ENCODE measurements at regions not wholly inside any gene's neighbourhood (a gene's known extent, or its start where the extent isn't known, plus 50 kb on each side); places are given as distances from the start of the nearest gene placed in this dataset.
A peak's percentile ranks its signal among the peaks of the same experiment; 100 is the strongest.

DNA sequence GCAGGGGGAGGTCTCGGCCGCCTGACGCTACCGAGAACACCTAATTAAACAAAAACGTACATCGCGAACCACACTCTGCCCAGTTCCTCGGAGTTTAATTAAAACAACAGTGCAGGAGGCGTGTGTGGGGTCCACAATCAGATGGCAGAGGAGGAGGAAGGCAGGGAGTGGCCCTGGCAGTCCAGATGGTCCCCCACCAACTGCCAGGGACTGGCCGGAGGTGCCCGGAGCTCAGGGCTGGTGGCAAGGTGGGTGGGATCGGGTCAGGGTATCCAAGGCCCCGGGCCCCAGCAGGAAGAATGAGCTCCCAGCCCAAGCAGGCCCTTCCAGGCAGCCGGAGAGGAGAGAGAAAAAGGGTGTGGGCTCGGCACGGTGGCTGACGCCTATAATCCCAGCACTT, 71.3 kb downstream of the PTPRS start:
- H3K27me3 Mint-ChIP-seq = peaks cover 0 to 4% of the 10 kb centered on the region in 2 donors
- DNase-seq (ENCODE audit: low spot score) (peak; percentile 40), ATAC-seq (no peak)
- H3K4me3 Mint-ChIP-seq = no peak overlapping the region
- H3K36me3 Mint-ChIP-seq = no peaks in the 10 kb centered on the region
- H3K9me3 Mint-ChIP-seq = no peaks in the 10 kb centered on the region
- H3K4me1 Mint-ChIP-seq (ENCODE audit: low read depth in 2 of 2) = peaks cover under 1 to 6% of the 10 kb centered on the region in 2 donors
- no peak overlapping the region for H3K27ac Mint-ChIP-seq

GRCh38 chr19:5268801-5269200, 71.8 kb downstream of the PTPRS start:
- peaks cover 0 to 4% of the 10 kb centered on the region in 2 donors for H3K27me3 Mint-ChIP-seq
- no peaks in the 10 kb centered on the region for H3K36me3 Mint-ChIP-seq
- H3K4me3 Mint-ChIP-seq = no peak overlapping the region
- H3K9me3 Mint-ChIP-seq = no peaks in the 10 kb centered on the region
- H3K27ac Mint-ChIP-seq = no peak overlapping the region
- ATAC-seq (no peak), DNase-seq (ENCODE audit: low spot score) (no peak)
- H3K4me1 Mint-ChIP-seq (ENCODE audit: low read depth in 2 of 2) = peaks cover 4 to 9% of the 10 kb centered on the region in 2 donors

DNA sequence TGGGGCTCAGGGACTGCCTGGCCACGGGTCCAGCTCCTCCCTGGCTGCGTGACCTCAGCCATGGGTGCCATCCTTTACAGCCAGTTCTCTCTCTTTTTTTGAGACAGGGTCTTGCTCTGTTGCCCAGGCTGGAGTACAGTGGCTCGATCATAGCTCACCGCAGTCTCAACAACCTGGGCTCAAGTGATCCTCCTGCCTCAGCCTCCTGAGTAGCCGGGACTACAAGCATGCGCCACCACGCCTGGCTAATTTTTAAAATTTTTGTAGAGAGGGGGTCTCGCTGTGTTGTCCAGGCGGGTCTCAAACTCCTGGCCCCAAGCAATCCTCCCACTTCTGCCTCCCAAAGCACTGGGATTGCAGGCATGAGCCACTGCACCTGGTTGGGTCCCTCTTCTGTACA, 75.4 kb downstream of the PTPRS start:
- Mint-ChIP-seq H3K27ac (no peak overlapping the region), H3K36me3 (no peaks in the 10 kb centered on the region), H3K4me3 (no peak overlapping the region), H3K9me3 (no peaks in the 10 kb centered on the region), H3K4me1 (ENCODE audit: low read depth in 2 of 2) (peaks cover 4 to 9% of the 10 kb centered on the region in 2 donors), H3K27me3 (peaks cover 0 to 4% of the 10 kb centered on the region in 2 donors)
- ATAC-seq = no peak
- DNase-seq (ENCODE audit: low spot score) = no peak

DNA sequence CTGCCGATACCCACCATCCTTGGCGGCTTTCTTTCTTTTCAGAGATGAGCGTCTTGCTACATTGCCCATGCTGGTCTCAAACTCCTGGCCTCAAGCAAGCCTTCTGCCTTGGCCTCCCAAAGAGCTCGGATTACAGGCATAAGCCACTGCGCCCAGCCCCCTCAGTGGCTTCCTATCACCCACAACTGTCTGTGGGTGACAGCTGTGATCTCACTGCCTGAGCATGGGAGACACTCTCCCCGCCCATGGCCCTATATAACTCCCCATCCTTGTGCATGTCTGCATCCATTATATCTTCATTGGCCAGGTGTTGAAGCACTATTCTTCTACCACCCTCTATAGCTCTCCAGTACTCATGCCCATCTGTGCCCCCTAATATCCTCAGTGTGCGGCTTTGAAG, 76.2 kb downstream of the PTPRS start:
- Mint-ChIP-seq H3K9me3 (no peaks in the 10 kb centered on the region), H3K4me3 (no peak overlapping the region), H3K27ac (no peak overlapping the region), H3K27me3 (peaks cover 0 to 4% of the 10 kb centered on the region in 2 donors), H3K36me3 (no peaks in the 10 kb centered on the region), H3K4me1 (ENCODE audit: low read depth in 2 of 2) (peaks cover 4 to 9% of the 10 kb centered on the region in 2 donors)
- no peak for DNase-seq (ENCODE audit: low spot score)
- ATAC-seq = no peak

DNA sequence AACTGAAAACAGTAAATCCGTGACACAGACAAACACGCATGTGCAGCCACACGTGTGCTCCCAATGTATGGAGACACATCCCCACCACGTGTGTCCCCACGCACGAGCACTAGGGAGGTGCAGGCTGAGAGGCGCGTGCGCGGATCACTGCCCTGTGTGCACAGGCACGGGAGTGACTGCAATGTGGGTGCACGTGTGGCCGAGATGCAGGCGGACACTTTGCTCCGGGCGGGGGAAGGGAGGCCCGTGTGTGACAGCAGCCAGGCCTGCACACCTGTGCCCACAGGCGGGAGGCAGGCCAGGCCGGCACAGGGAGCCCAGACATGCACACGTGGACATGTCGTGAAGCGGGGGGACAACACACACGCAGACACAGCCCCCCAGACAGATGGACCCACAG, 77.0 kb downstream of the PTPRS start:
- DNase-seq (ENCODE audit: low spot score) (no peak), ATAC-seq (peak in 1 of 2 donors; percentile 30)
- no peaks in the 10 kb centered on the region for H3K9me3 Mint-ChIP-seq
- H3K27me3 Mint-ChIP-seq = peaks cover 0 to 4% of the 10 kb centered on the region in 2 donors
- peaks cover 4 to 9% of the 10 kb centered on the region in 2 donors for H3K4me1 Mint-ChIP-seq (ENCODE audit: low read depth in 2 of 2)
- no peak overlapping the region for H3K27ac Mint-ChIP-seq
- H3K36me3 Mint-ChIP-seq = no peaks in the 10 kb centered on the region
- H3K4me3 Mint-ChIP-seq = no peak overlapping the region

GRCh38 chr19:5262721-5263120, 77.9 kb downstream of the PTPRS start:
- H3K36me3 Mint-ChIP-seq = no peaks in the 10 kb centered on the region
- no peak overlapping the region for H3K4me3 Mint-ChIP-seq
- peaks cover 4 to 9% of the 10 kb centered on the region in 2 donors for H3K4me1 Mint-ChIP-seq (ENCODE audit: low read depth in 2 of 2)
- no peak for ATAC-seq
- H3K27ac Mint-ChIP-seq = no peak overlapping the region
- DNase-seq (ENCODE audit: low spot score) = no peak
- peaks cover 0 to 4% of the 10 kb centered on the region in 2 donors for H3K27me3 Mint-ChIP-seq
- H3K9me3 Mint-ChIP-seq = no peaks in the 10 kb centered on the region

- Mint-ChIP-seq H3K4me1 (ENCODE audit: low read depth in 2 of 2) (peaks cover 4 to 9% of the 10 kb centered on the region in 2 donors), H3K27ac (no peak overlapping the region), H3K4me3 (no peak overlapping the region), H3K9me3 (no peaks in the 10 kb centered on the region), H3K27me3 (no peaks in the 10 kb centered on the region), H3K36me3 (no peaks in the 10 kb centered on the region)
- ATAC-seq (no peak), DNase-seq (ENCODE audit: low spot score) (no peak)
Measured at GRCh38 chr19:5261156-5261890, 79.3 kb downstream of the PTPRS start.

GRCh38 chr19:5260381-5260967, 80.1 kb downstream of the PTPRS start:
- DNase-seq (ENCODE audit: low spot score) (no peak), ATAC-seq (no peak)
- Mint-ChIP-seq H3K36me3 (no peaks in the 10 kb centered on the region), H3K4me1 (ENCODE audit: low read depth in 2 of 2) (peaks cover 4 to 9% of the 10 kb centered on the region in 2 donors), H3K27me3 (no peaks in the 10 kb centered on the region), H3K27ac (no peak overlapping the region), H3K4me3 (no peak overlapping the region), H3K9me3 (no peaks in the 10 kb centered on the region)

DNA sequence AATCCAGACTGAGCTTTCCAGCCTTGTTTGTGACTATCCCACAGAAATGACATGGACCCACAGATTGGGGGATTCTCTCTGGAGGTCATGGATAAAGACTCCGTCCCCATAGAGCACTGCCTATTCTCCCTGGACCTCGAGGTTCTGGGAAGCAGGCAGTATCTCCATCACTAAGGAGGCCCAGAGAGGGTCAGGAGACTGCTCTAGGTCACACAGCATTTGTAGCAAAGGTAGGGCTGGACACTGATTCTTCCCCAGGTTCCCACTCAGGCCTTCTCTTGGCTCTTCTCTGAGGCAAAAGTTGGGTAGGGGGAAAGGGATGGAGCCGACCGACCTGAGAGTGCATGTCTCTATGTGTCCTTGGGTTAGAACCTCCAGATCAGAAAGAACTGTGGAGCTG, 80.9 kb downstream of the PTPRS start:
- no peak overlapping the region for H3K27ac Mint-ChIP-seq
- no peak for ATAC-seq
- no peak overlapping the region for H3K4me3 Mint-ChIP-seq

GRCh38 chr19:5257155-5258045, 83.2 kb downstream of the PTPRS start:
- ATAC-seq (no peak), DNase-seq (ENCODE audit: low spot score) (no peak)
- Mint-ChIP-seq H3K9me3 (peaks cover 8% of the 10 kb centered on the region), H3K27me3 (peaks cover 0 to 9% of the 10 kb centered on the region in 2 donors), H3K4me3 (no peak overlapping the region), H3K36me3 (peaks cover 11% of the 10 kb centered on the region), H3K27ac (no peak overlapping the region), H3K4me1 (ENCODE audit: low read depth in 2 of 2) (no peaks in the 10 kb centered on the region)

More for the DNA sequence above, 80.9 kb downstream of the PTPRS start:
- peaks cover 4 to 8% of the 10 kb centered on the region in 2 donors for H3K4me1 Mint-ChIP-seq (ENCODE audit: low read depth in 2 of 2)
- H3K27me3 Mint-ChIP-seq = no peaks in the 10 kb centered on the region
- peaks cover 4% of the 10 kb centered on the region for H3K9me3 Mint-ChIP-seq
- peaks cover 5% of the 10 kb centered on the region for H3K36me3 Mint-ChIP-seq
- DNase-seq (ENCODE audit: low spot score) = no peak

DNA sequence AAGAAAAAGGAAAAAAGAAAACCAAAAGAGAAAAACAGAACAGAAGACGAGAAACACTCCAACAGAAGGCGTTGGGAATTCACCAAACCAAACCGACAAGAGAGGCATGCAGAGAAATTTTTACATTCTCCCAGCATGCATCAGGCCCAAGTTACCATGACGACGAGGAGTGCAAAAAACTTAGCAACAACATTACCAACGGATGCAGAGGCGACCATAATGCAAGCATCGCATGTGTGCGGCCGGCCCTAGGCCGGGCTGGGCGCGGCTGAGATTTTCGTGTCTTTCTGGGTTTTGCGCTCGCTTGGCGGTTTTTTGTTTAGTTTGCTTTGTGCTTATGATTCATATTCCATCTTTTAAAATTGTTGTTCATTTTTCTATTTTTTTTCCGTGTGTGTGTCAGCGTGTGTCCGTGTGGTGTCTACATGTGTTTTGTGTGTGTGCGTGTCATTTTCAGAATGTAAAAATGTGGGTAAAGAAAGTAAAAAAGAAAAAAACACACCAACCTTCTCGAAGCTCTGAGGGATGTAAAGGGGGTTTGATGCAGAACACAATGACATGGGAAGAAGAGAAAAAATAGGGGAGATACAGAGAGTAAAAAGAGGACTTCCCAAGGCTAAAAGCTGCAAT, 84.9 kb downstream of the PTPRS start:
- H3K4me1 Mint-ChIP-seq (ENCODE audit: low read depth in 2 of 2) = no peaks in the 10 kb centered on the region
- peaks cover 0 to 9% of the 10 kb centered on the region in 2 donors for H3K27me3 Mint-ChIP-seq

DNA sequence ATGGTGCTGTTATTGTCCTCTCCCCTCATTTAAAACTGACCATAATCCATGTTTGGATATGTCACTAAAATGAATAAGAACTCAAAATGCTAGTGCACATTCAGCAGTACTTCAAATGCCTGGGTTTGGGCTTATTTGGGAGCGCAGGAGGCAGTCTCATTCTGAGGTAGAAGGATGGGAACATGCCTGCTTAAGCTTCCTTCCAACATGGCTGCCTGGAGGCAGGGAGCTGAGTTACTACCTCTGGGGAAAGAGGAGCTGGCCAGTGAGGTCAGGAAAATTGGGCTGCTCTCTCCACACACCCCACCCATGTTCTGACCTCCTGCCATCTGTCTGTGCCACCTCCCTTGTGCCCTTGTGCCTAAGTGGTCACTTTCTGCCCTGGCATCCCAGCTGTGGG, 85.7 kb downstream of the PTPRS start:
- H3K27ac Mint-ChIP-seq = no peak overlapping the region
- H3K27me3 Mint-ChIP-seq = peaks cover 0 to 9% of the 10 kb centered on the region in 2 donors
- ATAC-seq = no peak
- no peaks in the 10 kb centered on the region for H3K4me1 Mint-ChIP-seq (ENCODE audit: low read depth in 2 of 2)
- H3K9me3 Mint-ChIP-seq = peaks cover 8% of the 10 kb centered on the region
- DNase-seq (ENCODE audit: low spot score) = no peak
- peaks cover 11% of the 10 kb centered on the region for H3K36me3 Mint-ChIP-seq
- H3K4me3 Mint-ChIP-seq = no peak overlapping the region

More for the DNA sequence above, 84.9 kb downstream of the PTPRS start:
- H3K4me3 Mint-ChIP-seq = no peak overlapping the region
- H3K9me3 Mint-ChIP-seq = peaks cover 8% of the 10 kb centered on the region
- ATAC-seq (no peak), DNase-seq (ENCODE audit: low spot score) (no peak)
- no peak overlapping the region for H3K27ac Mint-ChIP-seq
- peaks cover 11% of the 10 kb centered on the region for H3K36me3 Mint-ChIP-seq

DNA sequence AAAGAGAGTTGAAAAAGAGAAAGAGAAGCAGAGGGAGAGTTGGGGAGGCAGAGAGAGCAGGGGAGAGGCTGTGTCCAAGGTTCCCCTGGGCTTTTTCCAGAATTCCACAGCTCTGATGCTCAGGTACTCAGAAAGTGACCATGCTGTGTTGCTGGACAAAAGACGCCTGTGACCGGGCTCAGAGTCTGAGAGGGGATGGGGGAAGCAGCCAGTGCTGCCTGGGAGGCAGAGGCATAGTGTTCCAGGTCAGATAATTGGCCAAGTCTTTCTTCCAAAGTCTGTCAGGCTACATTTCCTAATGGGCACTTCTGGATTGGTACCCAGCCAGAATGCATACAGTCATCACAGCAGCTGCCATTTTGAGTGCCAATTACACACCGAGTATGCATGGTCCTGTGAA, 86.1 kb downstream of the PTPRS start:
- Mint-ChIP-seq H3K27me3 (peaks cover 0 to 12% of the 10 kb centered on the region in 2 donors), H3K4me1 (ENCODE audit: low read depth in 2 of 2) (no peaks in the 10 kb centered on the region), H3K27ac (no peak overlapping the region), H3K4me3 (no peak overlapping the region), H3K36me3 (peaks cover 11% of the 10 kb centered on the region), H3K9me3 (peaks cover 8% of the 10 kb centered on the region)
- DNase-seq (ENCODE audit: low spot score) (no peak), ATAC-seq (no peak)
